CD4-positive, alpha-beta memory T cell (primary cell): ENCODE measurements at regions not wholly inside any gene's neighbourhood (a gene's known extent, or its start where the extent isn't known, plus 50 kb on each side); places are given as distances from the start of the nearest gene placed in this dataset.

Source experiments
- CTCF ChIA-PET: fragments of 350-600 bp; sonication (Branson Sonifier 250); formaldehyde crosslinking; loops from one replicate; lab custom pipeline; 2021; ENCODE audit warnings: inconsistent platforms; ENCODE audit not compliant: partially characterized antibody; lab: Charles Lee
- POLR2A ChIA-PET: fragments of 350-600 bp; sonication (Branson Sonifier 250); formaldehyde crosslinking; loops from one replicate; lab custom pipeline; 2021; ENCODE audit not compliant: partially characterized antibody; lab: Charles Lee
- DNase-seq, 5 donors: peaks; one replicate each; pipeline versions ENCODE4 v3.0.0 to v3.0.0-alpha.2; 2020 to 2022; ENCODE audit warnings: mixed read lengths in 1 of 5
- H3K27ac ChIP-seq: one replicate; pipeline ENCODE4 v1.7.0; 2013; ENCODE audit warnings: low read depth, low read length
- H3K27me3 ChIP-seq: 2 replicates; pipeline ENCODE4 v1.7.0; 2013; ENCODE audit warnings: mild to moderate bottlenecking, low read length, moderate library complexity; ENCODE audit not compliant: insufficient read depth
- H3K36me3 ChIP-seq: 2 replicates; pipeline ENCODE4 v1.7.0; 2013; ENCODE audit warnings: mild to moderate bottlenecking, low read length, moderate library complexity; ENCODE audit not compliant: insufficient read depth
- H3K4me1 ChIP-seq: 2 replicates; pipeline ENCODE4 v1.7.0; 2013; ENCODE audit warnings: mild to moderate bottlenecking, low read length, moderate library complexity; ENCODE audit not compliant: insufficient read depth
- H3K4me3 ChIP-seq, 2 donors: one replicate each; pipeline ENCODE4 v1.7.0; 2013; ENCODE audit warnings: low read length in 2 of 2, mild to moderate bottlenecking in 1 of 2
- H3K9me3 ChIP-seq, 2 donors: one replicate each; pipeline ENCODE4 v1.7.0; 2013; ENCODE audit warnings: low read length in 2 of 2, control low read depth in 1 of 2; ENCODE audit not compliant: control insufficient read depth in 1 of 2
- H3K27ac Mint-ChIP-seq, 7 donors: one replicate each; pipeline ENCODE4 v1.8.0; 2020 to 2021; ENCODE audit warnings: mixed read lengths in 7 of 7, mild to moderate bottlenecking in 6 of 7, inconsistent platforms in 3 of 7, moderate library complexity in 3 of 7
- H3K27me3 Mint-ChIP-seq, 2 donors: one replicate each; pipeline ENCODE4 v1.8.0; 2020 to 2021; ENCODE audit warnings: mixed read lengths in 2 of 2
- H3K36me3 Mint-ChIP-seq, 2 donors: one replicate each; pipeline ENCODE4 v1.8.0; 2020 to 2021; ENCODE audit warnings: mixed read lengths in 2 of 2, inconsistent platforms in 1 of 2, mild to moderate bottlenecking in 1 of 2
- H3K4me1 Mint-ChIP-seq, 4 donors: one replicate each; pipeline ENCODE4 v1.8.0; 2020 to 2021; ENCODE audit warnings: mixed read lengths in 4 of 4, mild to moderate bottlenecking in 1 of 4
- H3K4me3 Mint-ChIP-seq, 8 donors: one replicate each; pipeline ENCODE4 v1.8.0; 2020 to 2021; ENCODE audit warnings: mixed read lengths in 8 of 8, mild to moderate bottlenecking in 7 of 8, moderate library complexity in 6 of 8, inconsistent platforms in 3 of 8
- H3K9me3 Mint-ChIP-seq, 8 donors: one replicate each; pipeline ENCODE4 v1.8.0; 2020 to 2021; ENCODE audit warnings: mixed read lengths in 8 of 8, mild to moderate bottlenecking in 5 of 8, inconsistent platforms in 3 of 8, moderate library complexity in 1 of 8
- intact Hi-C: fragments of 100-400 bp; cut with micrococcal nuclease; formaldehyde crosslinking; loops from one replicate; pipeline ENCODE4 v1.15.1; 2023

GRCh38 chr10:30518907-30519306, 84.9 kb downstream of the MAP3K8 start:
- Mint-ChIP-seq H3K4me3 (no peak overlapping the region), H3K4me1 (peaks cover 6 to 13% (median 10%) of the 10 kb centered on the region in 4 donors)
- CTCF ChIA-PET = interaction anchor here (1.1 kb wide), 1 partner anchor 63 kb away, joined by 3 read pairs; no protein-coding TSS in a partner anchor

More at GRCh38 chr10:30518907-30519306, 84.9 kb downstream of the MAP3K8 start:
- Histone ChIP-seq H3K27me3 (no peaks in the 10 kb centered on the region), H3K27ac (no peak overlapping the region), H3K4me3 (no peak overlapping the region), H3K36me3 (no peaks in the 10 kb centered on the region), H3K4me1 (peaks cover 11% of the 10 kb centered on the region), H3K9me3 (no peaks in the 10 kb centered on the region)
- intact Hi-C loops = no loop called here
- POLR2A ChIA-PET = interaction anchor here (1.4 kb wide), 1 partner anchor 11 kb away, joined by 3 read pairs; no protein-coding TSS in a partner anchor
- peaks cover 0 to 6% (median 0%) of the 10 kb centered on the region in 8 donors for H3K9me3 Mint-ChIP-seq
- no peaks in the 10 kb centered on the region for H3K36me3 Mint-ChIP-seq
- no peak overlapping the region for H3K27ac Mint-ChIP-seq
- no peak for DNase-seq
- H3K27me3 Mint-ChIP-seq = no peaks in the 10 kb centered on the region
